NCI-H2227 (cell line): ENCODE measurements at regions not wholly inside any gene's neighbourhood (a gene's known extent, or its start where the extent isn't known, plus 50 kb on each side); places are given as distances from the start of the nearest gene placed in this dataset.

Experiments
- DNase-seq: peaks from one replicate; lab custom pipeline; 2025; ENCODE audit not compliant: unreplicated experiment; lab: John Stamatoyannopoulos, UW

- DNase-seq = no peak
Measured at GRCh38 chr3:139780593-139780992, 102.8 kb upstream of the NMNAT3 start.

- DNase-seq = no peak
Measured at GRCh38 chr3:139778682-139779233, 101.0 kb upstream of the NMNAT3 start.

GRCh38 chr3:139774560-139775302, 97.0 kb upstream of the NMNAT3 start:
- peak; percentile 89 for DNase-seq

GRCh38 chr3:139772539-139773500, 95.0 kb upstream of the NMNAT3 start:
- no peak for DNase-seq

- DNase-seq = no peak
Measured at GRCh38 chr3:139771331-139771730, 93.6 kb upstream of the NMNAT3 start.

GRCh38 chr3:139770577-139770976, 92.8 kb upstream of the NMNAT3 start:
- no peak for DNase-seq

- no peak for DNase-seq
Measured at GRCh38 chr3:139769796-139770195, 92.0 kb upstream of the NMNAT3 start.

- DNase-seq = no peak
Measured at GRCh38 chr3:139764936-139765335, 87.2 kb upstream of the NMNAT3 start.

- no peak for DNase-seq
Measured at GRCh38 chr3:139764069-139764905, 86.5 kb upstream of the NMNAT3 start.

GRCh38 chr3:139762302-139762701, 84.5 kb upstream of the NMNAT3 start:
- DNase-seq = no peak

- no peak for DNase-seq
Measured at GRCh38 chr3:139759470-139759869, 81.7 kb upstream of the NMNAT3 start.

- DNase-seq = no peak
Measured at GRCh38 chr3:139758654-139759291, 81.0 kb upstream of the NMNAT3 start.

GRCh38 chr3:139757448-139758030, 79.8 kb upstream of the NMNAT3 start:
- DNase-seq = no peak

- DNase-seq = no peak
Measured at GRCh38 chr3:139756529-139757103, 78.8 kb upstream of the NMNAT3 start.

- DNase-seq = no peak
Measured at GRCh38 chr3:139755551-139755950, 77.8 kb upstream of the NMNAT3 start.

- no peak for DNase-seq
Measured at GRCh38 chr3:139751789-139752188, 74.0 kb upstream of the NMNAT3 start.

GRCh38 chr3:139746481-139746880, 68.7 kb upstream of the NMNAT3 start:
- DNase-seq = no peak

- no peak for DNase-seq
Measured at GRCh38 chr3:139745831-139746230, 68.1 kb upstream of the NMNAT3 start.

GRCh38 chr3:139738697-139739096, 60.9 kb upstream of the NMNAT3 start:
- DNase-seq = no peak
